Liver (tissue), 3 donors: ENCODE measurements at regions not wholly inside any gene's neighbourhood (a gene's known extent, or its start where the extent isn't known, plus 50 kb on each side); places are given as distances from the start of the nearest gene placed in this dataset.

Experiments
- GABPA ChIP-seq, 2 donors: IDR thresholded peaks in 1 of 2; conservative IDR thresholded peaks in 1 of 2; 2 replicates each; pipeline ENCODE4 v1.6.1; 2016; ENCODE audit warnings: antibody characterized with exemption in 2 of 2, mild to moderate bottlenecking in 1 of 2, moderate library complexity in 1 of 2
- TF ChIP-seq, protein P1 (sequence below): fragments of 150-350 bp; IDR thresholded peaks from 2 replicates; pipeline ENCODE4 v1.5.1; 2017; ENCODE audit warnings: improper control_type of control experiment, low read depth, low read length; ENCODE audit not compliant: missing input control
- donor health status: healthy.
- donor health status: healthy.

- TF ChIP-seq, protein P1, sequence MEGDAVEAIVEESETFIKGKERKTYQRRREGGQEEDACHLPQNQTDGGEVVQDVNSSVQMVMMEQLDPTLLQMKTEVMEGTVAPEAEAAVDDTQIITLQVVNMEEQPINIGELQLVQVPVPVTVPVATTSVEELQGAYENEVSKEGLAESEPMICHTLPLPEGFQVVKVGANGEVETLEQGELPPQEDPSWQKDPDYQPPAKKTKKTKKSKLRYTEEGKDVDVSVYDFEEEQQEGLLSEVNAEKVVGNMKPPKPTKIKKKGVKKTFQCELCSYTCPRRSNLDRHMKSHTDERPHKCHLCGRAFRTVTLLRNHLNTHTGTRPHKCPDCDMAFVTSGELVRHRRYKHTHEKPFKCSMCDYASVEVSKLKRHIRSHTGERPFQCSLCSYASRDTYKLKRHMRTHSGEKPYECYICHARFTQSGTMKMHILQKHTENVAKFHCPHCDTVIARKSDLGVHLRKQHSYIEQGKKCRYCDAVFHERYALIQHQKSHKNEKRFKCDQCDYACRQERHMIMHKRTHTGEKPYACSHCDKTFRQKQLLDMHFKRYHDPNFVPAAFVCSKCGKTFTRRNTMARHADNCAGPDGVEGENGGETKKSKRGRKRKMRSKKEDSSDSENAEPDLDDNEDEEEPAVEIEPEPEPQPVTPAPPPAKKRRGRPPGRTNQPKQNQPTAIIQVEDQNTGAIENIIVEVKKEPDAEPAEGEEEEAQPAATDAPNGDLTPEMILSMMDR = no peak
- TF ChIP-seq GABPA (IDR thresholded peaks at IDR 0.05 in 1 of 2, conservative IDR thresholded peaks at IDR 0.05 in 1 of 2) = no peak
Measured at GRCh38 chr5:34486849-34487158, 169.3 kb upstream of the RAI14 start.
